RWPE2 (cell line): ENCODE measurements at regions not wholly inside any gene's neighbourhood (a gene's known extent, or its start where the extent isn't known, plus 50 kb on each side); places are given as distances from the start of the nearest gene placed in this dataset.

Experiments
- ATAC-seq: fragments of 200-7000 bp; cut with Tn5 transposase; 3 replicates; pipeline ENCODE4 v1.9.1; 2021; ENCODE audit warnings: low read depth
- DNase-seq: peaks from one replicate; pipeline ENCODE4 v3.0.0-alpha.2; 2020; ENCODE audit warnings: low spot score
- H3K27ac ChIP-seq: fragments of 450-650 bp; 2 replicates; pipeline ENCODE4 v1.5.1; 2017; ENCODE audit warnings: mild to moderate bottlenecking; ENCODE audit not compliant: poor library complexity, severe bottlenecking
- H3K27me3 ChIP-seq: fragments of 250-450 bp; sonication (Bioruptor Pico); 2 replicates; pipeline ENCODE4 v1.5.1; 2021; ENCODE audit warnings: mild to moderate bottlenecking, moderate library complexity; ENCODE audit not compliant: insufficient read depth, poor library complexity, severe bottlenecking
- H3K36me3 ChIP-seq: fragments of 250-450 bp; sonication (Bioruptor Pico); 2 replicates; pipeline ENCODE4 v1.5.1; 2020; ENCODE audit warnings: low read depth, mild to moderate bottlenecking, moderate library complexity
- H3K4me1 ChIP-seq: fragments of 250-450 bp; sonication (Bioruptor Pico); 2 replicates; pipeline ENCODE4 v1.5.1; 2021; ENCODE audit warnings: mild to moderate bottlenecking, moderate library complexity; ENCODE audit not compliant: insufficient read depth, poor library complexity, severe bottlenecking
- H3K4me3 ChIP-seq: fragments of 250-450 bp; sonication (Bioruptor Pico); 2 replicates; pipeline ENCODE4 v1.5.1; 2021; ENCODE audit warnings: mild to moderate bottlenecking, moderate library complexity; ENCODE audit not compliant: severe bottlenecking
- H3K9me3 ChIP-seq: fragments of 250-450 bp; sonication (Bioruptor Pico); 2 replicates; pipeline ENCODE4 v1.5.1; 2021; ENCODE audit warnings: mild to moderate bottlenecking, moderate library complexity; ENCODE audit not compliant: severe bottlenecking
- CTCF ChIP-seq: fragments of 450-650 bp; IDR thresholded peaks from one replicate; pipeline ENCODE4 v1.5.1; 2017; ENCODE audit warnings: mild to moderate bottlenecking, moderate library complexity; ENCODE audit not compliant: poor library complexity, severe bottlenecking

DNA sequence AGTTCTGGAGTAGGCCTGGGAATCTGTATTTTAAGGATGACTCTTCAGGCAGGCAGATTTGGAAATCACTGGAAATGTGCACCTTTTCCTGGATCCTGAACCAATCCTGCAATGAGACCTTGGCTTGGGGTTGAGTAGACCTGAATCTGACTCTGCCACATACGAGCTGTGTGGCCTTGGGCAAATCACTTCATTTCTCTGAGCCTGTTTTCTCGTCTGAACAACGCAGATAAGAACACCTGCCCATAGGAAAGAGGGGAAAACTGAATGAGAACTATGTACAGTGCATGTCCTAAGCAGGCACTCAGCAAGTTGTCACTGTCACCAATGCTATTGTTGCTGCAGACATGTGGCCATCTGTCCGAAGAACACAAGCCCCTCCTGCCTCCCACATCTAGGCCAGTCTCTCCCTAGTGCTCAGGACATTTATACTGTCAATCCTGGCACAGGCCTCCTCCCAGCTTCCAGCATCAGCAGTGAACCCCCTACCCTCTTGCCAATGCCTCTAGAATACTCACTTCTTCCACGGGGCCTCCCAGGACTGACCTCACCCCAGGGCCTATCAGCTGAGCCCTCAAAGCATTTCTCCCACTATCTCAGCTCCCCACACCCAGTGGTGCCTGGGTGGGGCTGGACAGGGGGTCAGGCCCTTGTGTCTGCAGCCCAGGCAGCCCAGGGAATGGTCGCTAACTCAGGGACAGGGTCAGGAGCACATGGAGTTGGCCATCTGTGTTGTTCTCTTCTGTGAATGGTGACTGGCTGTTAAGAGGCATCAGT is 88.8 kb upstream of the ZBTB40 start:
- DNase-seq, result no peak
- peaks cover 20% of the 10 kb centered on the region for H3K27me3 ChIP-seq
- no peaks in the 10 kb centered on the region for H3K4me1 ChIP-seq
- H3K9me3 ChIP-seq, result no peaks in the 10 kb centered on the region
- H3K36me3 ChIP-seq, result no peaks in the 10 kb centered on the region
- no peak for TF ChIP-seq CTCF
- H3K27ac ChIP-seq, result no peak overlapping the region
- no peak for ATAC-seq
- no peak overlapping the region for H3K4me3 ChIP-seq

DNA sequence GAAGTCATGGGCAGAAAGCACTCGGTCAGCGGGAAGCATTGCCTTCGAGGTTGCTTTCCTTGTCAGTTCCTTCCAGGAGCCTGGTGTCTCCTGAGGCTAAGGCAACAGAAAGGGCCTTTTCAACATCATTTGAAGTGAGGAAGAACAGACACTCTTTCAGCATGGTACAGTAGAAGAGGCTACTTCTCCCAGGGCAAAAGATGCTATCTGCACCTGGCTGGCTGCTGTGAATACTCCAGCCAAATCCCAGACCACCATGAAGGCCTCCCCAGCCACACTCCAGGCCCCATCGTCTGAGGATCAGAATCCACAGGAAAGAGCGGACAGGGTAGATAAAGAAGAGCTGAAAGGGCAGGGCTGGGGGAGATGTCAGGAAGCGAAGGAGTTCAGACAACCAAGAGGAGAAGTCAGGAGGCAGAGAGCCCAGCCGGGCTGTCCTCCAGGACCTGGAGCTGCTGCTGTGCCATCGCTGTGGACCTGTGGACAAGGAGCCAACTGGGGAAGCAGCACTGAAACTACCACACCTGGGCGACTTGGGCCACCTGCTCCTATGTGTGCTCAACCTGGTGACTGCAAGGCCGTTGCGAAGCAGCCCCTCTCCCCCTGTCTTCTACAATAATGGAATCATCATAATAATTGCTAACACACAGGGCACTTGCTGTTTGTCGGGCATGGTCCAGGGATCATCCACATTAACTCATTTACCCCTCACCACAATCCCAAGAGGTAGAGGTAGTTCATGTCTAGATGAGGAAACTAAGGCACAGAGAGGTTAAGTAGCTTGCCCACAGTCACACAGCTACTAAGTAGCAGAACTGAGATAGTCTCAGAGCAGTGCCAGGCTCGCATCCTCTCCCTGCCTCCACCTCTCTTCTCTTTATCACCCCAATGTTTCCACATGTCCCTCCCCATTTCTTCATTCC is 88.0 kb upstream of the ZBTB40 start:
- no peak for ATAC-seq
- Histone ChIP-seq H3K4me3 (no peak overlapping the region), H3K36me3 (no peaks in the 10 kb centered on the region), H3K9me3 (no peaks in the 10 kb centered on the region), H3K27me3 (peaks cover 20% of the 10 kb centered on the region), H3K4me1 (no peaks in the 10 kb centered on the region), H3K27ac (no peak overlapping the region)
- DNase-seq, result no peak
- TF ChIP-seq CTCF, result no peak

- no peak for TF ChIP-seq CTCF
- DNase-seq (no peak), ATAC-seq (no peak)
- Histone ChIP-seq H3K36me3 (no peaks in the 10 kb centered on the region), H3K4me1 (no peaks in the 10 kb centered on the region), H3K9me3 (no peaks in the 10 kb centered on the region), H3K4me3 (no peak overlapping the region), H3K27ac (no peak overlapping the region), H3K27me3 (peaks cover 20% of the 10 kb centered on the region)
Measured at GRCh38 chr1:22364326-22364650, 87.4 kb upstream of the ZBTB40 start.

DNA sequence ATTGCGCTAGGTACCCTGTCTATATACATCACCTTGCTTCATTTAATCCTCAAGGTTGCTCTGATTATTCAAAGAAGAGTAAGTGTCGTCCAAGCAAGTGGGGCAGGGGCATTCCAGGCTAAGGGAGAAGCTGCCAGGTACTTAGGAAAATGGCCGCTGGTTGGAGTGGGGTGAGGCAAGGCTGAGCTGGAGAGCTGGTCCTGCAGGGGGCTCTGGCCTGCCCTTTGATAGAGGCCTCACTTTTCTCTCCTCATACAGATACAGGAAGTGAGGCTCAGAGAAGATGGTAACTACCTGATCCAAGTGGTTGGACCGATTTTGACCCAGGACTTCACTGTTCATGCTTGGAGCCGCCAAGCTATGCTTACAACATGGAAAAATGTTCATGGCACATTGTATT is 86.9 kb upstream of the ZBTB40 start:
- Histone ChIP-seq H3K36me3 (no peaks in the 10 kb centered on the region), H3K9me3 (no peaks in the 10 kb centered on the region), H3K27me3 (peaks cover 18% of the 10 kb centered on the region), H3K4me3 (no peak overlapping the region), H3K27ac (no peak overlapping the region), H3K4me1 (no peaks in the 10 kb centered on the region)
- no peak for DNase-seq
- no peak for ATAC-seq
- no peak for TF ChIP-seq CTCF
